GM12891 (cell line): ENCODE measurements at regions not wholly inside any gene's neighbourhood (a gene's known extent, or its start where the extent isn't known, plus 50 kb on each side); places are given as distances from the start of the nearest gene placed in this dataset.

Experiments used
- PAX5 ChIP-seq: IDR thresholded peaks from 2 replicates; pipeline ENCODE4 v1.6.1; 2011; ENCODE audit warnings: low read length, moderate library complexity, mild to moderate bottlenecking; ENCODE audit not compliant: insufficient read depth, severe bottlenecking
- POLR2A ChIP-seq: IDR thresholded peaks from 2 replicates; pipeline ENCODE4 v1.6.1; 2011; ENCODE audit warnings: low read depth, low read length, control low read depth
- POLR2AphosphoS5 ChIP-seq: IDR thresholded peaks from 2 replicates; pipeline ENCODE4 v1.6.1; 2011; ENCODE audit warnings: low read depth, low read length, control low read depth
- POU2F2 ChIP-seq: IDR thresholded peaks from 2 replicates; pipeline ENCODE4 v1.6.1; 2011; ENCODE audit warnings: low read depth, mild to moderate bottlenecking, control low read depth, low read length, moderate library complexity
- SPI1 ChIP-seq: IDR thresholded peaks from 2 replicates; pipeline ENCODE4 v1.6.1; 2011; ENCODE audit warnings: low read depth, low read length, control low read depth
- TAF1 ChIP-seq: IDR thresholded peaks from 2 replicates; pipeline ENCODE4 v1.6.1; 2011; ENCODE audit warnings: low read depth, low read length, control low read depth

- TF ChIP-seq TAF1 (no peak), SPI1 (no peak), POLR2A (no peak), POLR2AphosphoS5 (no peak), POU2F2 (no peak), PAX5 (no peak)
Measured at GRCh38 chr10:14453593-14453992, 122.9 kb upstream of the FRMD4A start.
